Smooth muscle cell (in vitro differentiated cells): ENCODE measurements at regions not wholly inside any gene's neighbourhood (a gene's known extent, or its start where the extent isn't known, plus 50 kb on each side); places are given as distances from the start of the nearest gene placed in this dataset.
A peak's percentile ranks its signal among the peaks of the same experiment; 100 is the strongest.

Source experiments
- DNase-seq: peaks from one replicate; lab custom pipeline; 2025; ENCODE audit not compliant: unreplicated experiment; lab: John Stamatoyannopoulos, UW
- H2AFZ ChIP-seq: fragments of 200-600 bp; sonication (generic); 2 replicates; pipeline ENCODE4 v1.6.0; 2016; ENCODE audit warnings: antibody characterized with exemption, low read depth, mild to moderate bottlenecking
- H3F3A ChIP-seq: fragments of 200-600 bp; sonication (generic); 2 replicates; pipeline ENCODE4 v1.6.0; 2017; ENCODE audit warnings: antibody characterized with exemption, low read depth
- H3K27ac ChIP-seq: fragments of 200-600 bp; sonication (generic); 2 replicates; pipeline ENCODE4 v1.5.1; 2016; ENCODE audit warnings: low read depth, mild to moderate bottlenecking
- H3K27me3 ChIP-seq: fragments of 200-600 bp; sonication (generic); 2 replicates; pipeline ENCODE4 v1.6.1; 2016; ENCODE audit warnings: low read depth, mild to moderate bottlenecking
- H3K36me3 ChIP-seq: fragments of 200-600 bp; sonication (generic); 2 replicates; pipeline ENCODE4 v1.5.1; 2016; ENCODE audit warnings: low read depth
- H3K4me1 ChIP-seq: fragments of 200-600 bp; sonication (generic); 2 replicates; pipeline ENCODE4 v1.5.1; 2016; ENCODE audit warnings: low read depth
- H3K4me2 ChIP-seq: fragments of 200-600 bp; sonication (generic); 2 replicates; pipeline ENCODE4 v1.6.0; 2016; ENCODE audit warnings: mild to moderate bottlenecking
- H3K4me3 ChIP-seq: fragments of 200-600 bp; sonication (generic); 2 replicates; pipeline ENCODE4 v1.5.1; 2016; ENCODE audit warnings: mild to moderate bottlenecking
- H3K79me2 ChIP-seq: fragments of 200-600 bp; sonication (generic); 2 replicates; pipeline ENCODE4 v1.6.0; 2016; ENCODE audit warnings: low read depth, mild to moderate bottlenecking
- H3K9ac ChIP-seq: fragments of 200-600 bp; sonication (generic); 2 replicates; pipeline ENCODE4 v1.6.0; 2016; ENCODE audit warnings: low read depth
- H3K9me3 ChIP-seq: fragments of 200-600 bp; sonication (generic); replicated peaks from 2 replicates; pipeline ENCODE4 v1.5.1; 2016; ENCODE audit warnings: low read depth
- H4K20me1 ChIP-seq: fragments of 200-600 bp; sonication (generic); 2 replicates; pipeline ENCODE4 v1.6.0; 2016; ENCODE audit warnings: low read depth
- WGBS: methylation state at CpG from one replicate; pipeline ENCODE4 v1.1.7; 2016; ENCODE audit warnings: low lambda C conversion rate; 5-methylcytosine and 5-hydroxymethylcytosine counted together
- TF ChIP-seq, protein P1 (sequence below): fragments of 200-600 bp; sonication (generic); IDR thresholded peaks from 2 replicates; pipeline ENCODE4 v1.5.1; 2017; ENCODE audit warnings: borderline replicate concordance, mild to moderate bottlenecking, antibody characterized with exemption; ENCODE audit not compliant: insufficient read depth, poor library complexity, severe bottlenecking

- Histone ChIP-seq H3K27me3 (no peaks in the 10 kb centered on the region), H3K4me3 (no peak overlapping the region), H4K20me1 (no peaks in the 10 kb centered on the region), H3F3A (no peaks in the 10 kb centered on the region), H3K27ac (no peak overlapping the region), H2AFZ (no peak overlapping the region), H3K36me3 (no peaks in the 10 kb centered on the region), H3K4me2 (no peak overlapping the region), H3K9ac (no peak overlapping the region), H3K9me3 (no peaks in the 10 kb centered on the region), H3K4me1 (peaks cover 3% of the 10 kb centered on the region), H3K79me2 (no peaks in the 10 kb centered on the region)
- TF ChIP-seq, protein P1, sequence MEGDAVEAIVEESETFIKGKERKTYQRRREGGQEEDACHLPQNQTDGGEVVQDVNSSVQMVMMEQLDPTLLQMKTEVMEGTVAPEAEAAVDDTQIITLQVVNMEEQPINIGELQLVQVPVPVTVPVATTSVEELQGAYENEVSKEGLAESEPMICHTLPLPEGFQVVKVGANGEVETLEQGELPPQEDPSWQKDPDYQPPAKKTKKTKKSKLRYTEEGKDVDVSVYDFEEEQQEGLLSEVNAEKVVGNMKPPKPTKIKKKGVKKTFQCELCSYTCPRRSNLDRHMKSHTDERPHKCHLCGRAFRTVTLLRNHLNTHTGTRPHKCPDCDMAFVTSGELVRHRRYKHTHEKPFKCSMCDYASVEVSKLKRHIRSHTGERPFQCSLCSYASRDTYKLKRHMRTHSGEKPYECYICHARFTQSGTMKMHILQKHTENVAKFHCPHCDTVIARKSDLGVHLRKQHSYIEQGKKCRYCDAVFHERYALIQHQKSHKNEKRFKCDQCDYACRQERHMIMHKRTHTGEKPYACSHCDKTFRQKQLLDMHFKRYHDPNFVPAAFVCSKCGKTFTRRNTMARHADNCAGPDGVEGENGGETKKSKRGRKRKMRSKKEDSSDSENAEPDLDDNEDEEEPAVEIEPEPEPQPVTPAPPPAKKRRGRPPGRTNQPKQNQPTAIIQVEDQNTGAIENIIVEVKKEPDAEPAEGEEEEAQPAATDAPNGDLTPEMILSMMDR, result no peak
- WGBS, result 91% methylated on average over 5 of the region's 5 CpGs
- no peak for DNase-seq
Observed at GRCh38 chr16:66159987-66160386, 206.5 kb upstream of the CDH5 start.

DNA sequence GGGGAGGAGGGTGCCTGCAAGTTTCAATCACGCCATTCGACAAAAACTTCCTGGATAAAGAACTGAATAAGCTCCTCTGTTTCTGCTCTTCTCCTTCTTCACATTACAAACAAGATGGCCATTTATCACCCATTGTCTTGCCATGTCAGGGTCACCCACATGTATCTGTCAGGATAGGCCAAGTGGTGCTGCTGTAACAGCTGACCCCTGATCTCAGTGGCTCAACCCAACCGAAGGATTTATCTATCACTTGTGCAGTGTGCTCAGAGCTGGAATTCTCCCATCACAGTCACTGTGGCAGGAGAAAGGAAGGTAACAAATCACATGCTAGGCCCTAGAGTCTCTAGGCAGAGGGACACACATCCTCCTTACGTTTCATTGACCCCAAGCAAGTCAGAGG, 210.0 kb upstream of the CDH5 start:
- TF ChIP-seq, protein P1, result no peak

GRCh38 chr16:66155933-66156332, 210.6 kb upstream of the CDH5 start:
- no peaks in the 10 kb centered on the region for H3K36me3 ChIP-seq
- H3K9me3 ChIP-seq, result no peaks in the 10 kb centered on the region
- H3F3A ChIP-seq, result peaks cover 12% of the 10 kb centered on the region
- WGBS, result 53% methylated on average over 4 of the region's 4 CpGs
- no peak overlapping the region for H3K4me3 ChIP-seq
- no peaks in the 10 kb centered on the region for H3K27me3 ChIP-seq
- H2AFZ ChIP-seq, result no peak overlapping the region
- peak overlapping the region; percentile 7 for H3K27ac ChIP-seq
- no peak overlapping the region for H3K9ac ChIP-seq
- DNase-seq, result no peak
- peaks cover 9% of the 10 kb centered on the region for H3K4me1 ChIP-seq
- H3K79me2 ChIP-seq, result no peaks in the 10 kb centered on the region
- no peaks in the 10 kb centered on the region for H4K20me1 ChIP-seq
- H3K4me2 ChIP-seq, result no peak overlapping the region
- TF ChIP-seq, protein P1, result no peak

More for the DNA sequence above, 210.0 kb upstream of the CDH5 start:
- DNase-seq, result no peak
- Histone ChIP-seq H2AFZ (no peak overlapping the region), H3K4me2 (no peak overlapping the region), H3K79me2 (no peaks in the 10 kb centered on the region), H3K36me3 (no peaks in the 10 kb centered on the region), H4K20me1 (no peaks in the 10 kb centered on the region), H3K4me1 (peaks cover 12% of the 10 kb centered on the region), H3K9me3 (no peaks in the 10 kb centered on the region), H3K27ac (no peak overlapping the region), H3K9ac (no peak overlapping the region), H3F3A (peaks cover 12% of the 10 kb centered on the region), H3K4me3 (no peak overlapping the region), H3K27me3 (no peaks in the 10 kb centered on the region)
- 90% methylated on average over 4 of the region's 4 CpGs for WGBS

DNA sequence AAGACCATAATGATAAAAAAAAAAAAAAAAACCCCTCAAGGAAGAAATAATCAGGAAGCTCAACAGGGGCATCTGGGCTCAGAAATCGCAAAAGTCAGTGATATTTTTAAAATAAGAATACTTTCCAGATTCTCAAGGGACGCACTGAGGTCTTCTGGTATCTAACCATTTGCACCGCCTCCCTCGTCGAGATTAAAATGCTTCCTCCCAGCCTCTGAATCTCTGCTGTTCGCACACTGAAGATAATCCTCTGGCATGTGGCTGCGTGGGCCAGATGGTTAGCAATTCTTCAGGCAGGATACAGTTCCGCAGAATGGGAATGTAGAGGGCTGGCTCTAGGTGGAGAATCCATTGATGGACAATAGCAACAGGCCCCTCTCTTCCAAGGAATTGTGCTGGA, 211.7 kb upstream of the CDH5 start:
- Histone ChIP-seq H3K27me3 (no peaks in the 10 kb centered on the region), H2AFZ (no peak overlapping the region), H3F3A (peaks cover 12% of the 10 kb centered on the region), H3K4me3 (no peak overlapping the region), H3K79me2 (no peaks in the 10 kb centered on the region), H3K4me2 (peak overlapping the region; percentile 29), H3K9me3 (no peaks in the 10 kb centered on the region), H4K20me1 (no peaks in the 10 kb centered on the region), H3K27ac (peak overlapping the region; percentile 77), H3K9ac (no peak overlapping the region), H3K4me1 (peaks cover 9% of the 10 kb centered on the region), H3K36me3 (no peaks in the 10 kb centered on the region)
- DNase-seq, result no peak
- WGBS, result 20% methylated on average over 8 of the region's 8 CpGs
- TF ChIP-seq, protein P1, result no peak
